ENCODE measurements at regions not wholly inside any gene's neighbourhood (a gene's known extent, or its start where the extent isn't known, plus 50 kb on each side); places are given as distances from the start of the nearest gene placed in this dataset.
A peak's percentile ranks its signal among the peaks of the same experiment; 100 is the strongest.
"Not testable (repeated sequence)": the region's sequence is repeated elsewhere in the genome, so short reads cannot be mapped to it uniquely, and the experiment has no call there.

DNA sequence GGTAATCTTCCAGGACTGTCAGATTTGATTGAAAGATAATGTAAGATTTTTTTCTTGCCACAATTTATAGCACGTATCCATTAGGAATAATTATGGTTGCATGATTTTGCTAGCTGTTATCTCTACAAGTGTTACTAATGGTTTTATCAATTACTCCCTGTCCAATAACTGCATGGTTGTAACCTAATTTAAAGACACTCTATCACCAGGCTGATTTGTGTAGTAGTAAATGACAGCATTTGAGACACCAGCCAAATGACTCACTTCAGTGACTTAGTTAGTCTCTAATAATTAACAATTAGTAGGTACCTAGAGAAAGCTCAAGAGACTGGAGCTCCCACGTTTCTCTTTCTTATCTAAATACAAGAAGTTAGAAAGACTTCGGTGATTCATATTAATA lies 453.8 kb upstream of the POU3F2 start:
- DNase-seq, result no peak

DNA sequence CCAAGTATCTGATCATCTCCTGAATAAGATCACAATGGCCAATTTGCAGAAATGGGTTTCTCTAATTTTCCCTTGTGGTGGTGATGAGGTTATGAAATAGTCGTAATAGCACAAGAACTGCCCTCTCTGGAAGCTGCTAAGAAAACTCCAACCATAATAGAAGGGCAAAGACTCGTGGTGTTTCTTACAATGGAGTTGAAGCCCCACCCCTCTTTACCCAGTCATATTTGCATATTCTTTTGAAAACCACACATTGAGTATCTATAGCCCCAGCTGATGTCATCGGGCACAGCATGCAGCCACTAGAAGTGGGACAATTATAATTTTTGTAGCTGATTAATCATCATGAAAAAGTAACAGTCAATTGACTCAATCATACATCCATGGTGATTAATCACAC lies 452.1 kb upstream of the POU3F2 start:
- DNase-seq, result no peak

DNA sequence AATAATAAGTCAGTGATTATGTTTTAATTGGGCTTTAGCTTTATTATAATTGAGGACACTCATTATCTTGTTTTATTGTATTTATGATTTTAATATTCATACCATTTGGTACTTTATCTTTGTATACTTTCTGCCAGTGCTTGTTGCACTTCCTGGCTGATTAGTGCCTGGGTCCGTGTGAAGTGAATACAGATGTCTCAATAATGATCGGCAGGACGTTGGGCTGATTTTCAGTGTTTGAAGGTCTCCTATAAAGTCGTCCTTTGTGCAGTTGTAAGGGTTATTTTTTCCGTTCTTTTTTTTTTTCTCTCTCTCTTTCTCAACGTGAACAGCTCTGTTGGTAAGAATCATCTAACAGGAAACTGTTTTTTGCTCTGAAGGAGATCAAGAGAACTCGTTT lies 450.0 kb upstream of the POU3F2 start:
- no peak for DNase-seq

DNA sequence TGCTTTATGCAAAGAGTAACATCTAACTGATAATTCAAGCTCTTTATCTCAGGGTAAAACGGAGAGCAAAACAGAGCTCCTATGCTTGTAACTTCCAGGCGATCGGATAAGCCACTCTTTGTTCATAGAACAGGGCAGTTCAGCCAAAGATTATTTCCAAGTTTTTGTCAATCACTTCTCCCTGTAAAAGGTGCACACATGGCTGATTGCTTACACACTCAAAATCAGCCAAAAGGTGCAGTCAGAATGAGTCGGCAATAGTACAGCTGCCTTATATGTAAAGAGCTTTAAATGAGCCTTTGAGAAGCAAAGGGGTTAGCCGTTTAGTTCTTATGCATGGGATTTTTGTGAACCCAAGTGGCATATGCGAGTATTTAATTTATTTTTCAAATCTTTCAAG lies 449.6 kb upstream of the POU3F2 start:
- no peak for DNase-seq

DNA sequence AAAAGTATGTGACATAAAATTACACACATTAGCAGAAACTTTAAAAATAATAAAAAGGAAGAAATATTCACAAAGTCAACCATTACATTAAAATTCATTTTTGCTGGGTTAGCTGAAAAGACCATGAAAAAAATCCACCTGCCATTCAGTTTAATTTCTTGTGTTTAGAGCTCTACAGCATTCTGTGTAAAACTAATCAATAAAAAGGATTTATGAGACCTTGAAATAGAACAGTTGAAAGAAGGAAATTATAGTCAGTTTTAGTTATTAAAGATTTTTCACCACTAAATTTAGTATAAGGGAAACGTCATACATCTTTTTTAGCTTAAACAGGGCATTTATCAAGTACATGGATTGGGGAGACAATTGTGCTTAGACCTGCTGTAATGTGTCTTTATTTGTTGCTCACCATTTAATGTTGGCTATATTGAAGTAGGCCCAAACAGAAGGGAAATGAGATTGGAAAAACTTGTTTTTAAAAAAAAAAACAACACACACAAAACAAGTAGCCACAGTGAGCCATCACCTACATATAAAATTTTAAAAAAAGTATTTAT lies 438.7 kb upstream of the POU3F2 start:
- no peak for DNase-seq

DNA sequence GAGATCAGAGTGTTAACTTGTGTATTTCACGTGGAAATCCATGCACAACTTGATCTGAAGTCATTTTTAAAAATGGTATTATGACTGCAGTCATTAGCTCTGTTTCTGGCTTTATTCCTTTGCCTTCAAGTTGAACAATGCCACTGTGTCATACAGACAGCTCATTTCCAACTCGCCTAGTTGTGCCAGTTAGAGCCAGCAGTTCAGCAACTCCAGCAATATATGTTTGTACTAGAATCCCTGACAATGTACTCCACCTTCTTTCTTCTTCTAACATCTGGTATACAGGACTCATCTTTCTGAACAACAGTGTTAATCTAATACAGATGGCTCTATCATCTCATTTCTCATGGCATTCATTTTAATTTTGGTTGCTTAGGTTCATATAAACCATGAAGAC lies 418.3 kb upstream of the POU3F2 start:
- DNase-seq, result no peak

DNA sequence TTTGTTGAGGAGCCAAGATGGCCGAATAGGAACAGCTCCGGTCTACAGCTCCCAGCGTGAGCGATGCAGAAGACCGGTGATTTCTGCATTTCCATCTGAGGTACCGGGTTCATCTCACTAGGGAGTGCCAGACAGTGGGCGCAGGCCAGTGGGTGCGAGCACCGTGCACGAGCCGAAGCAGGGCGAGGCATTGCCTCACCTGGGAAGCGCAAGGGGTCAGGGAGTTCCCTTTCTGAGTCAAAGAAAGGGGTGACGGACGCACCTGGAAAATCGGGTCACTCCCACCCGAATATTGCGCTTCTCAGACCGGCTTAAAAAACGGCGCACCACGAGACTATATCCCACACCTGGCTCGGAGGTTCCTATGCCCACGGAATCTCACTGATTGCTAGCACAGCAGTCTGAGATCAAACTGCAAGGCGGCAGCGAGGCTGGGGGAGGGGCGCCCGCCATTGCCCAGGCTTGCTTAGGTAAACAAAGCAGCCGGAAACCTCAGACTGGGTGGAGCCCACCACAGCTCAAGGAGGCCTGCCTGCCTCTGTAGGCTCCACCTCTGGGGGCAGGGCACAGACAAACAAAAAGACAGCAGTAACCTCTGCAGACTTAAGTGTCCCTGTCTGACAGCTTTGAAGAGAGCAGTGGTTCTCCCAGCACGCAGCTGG lies 417.7 kb upstream of the POU3F2 start:
- DNase-seq, result not testable (repeated sequence)

DNA sequence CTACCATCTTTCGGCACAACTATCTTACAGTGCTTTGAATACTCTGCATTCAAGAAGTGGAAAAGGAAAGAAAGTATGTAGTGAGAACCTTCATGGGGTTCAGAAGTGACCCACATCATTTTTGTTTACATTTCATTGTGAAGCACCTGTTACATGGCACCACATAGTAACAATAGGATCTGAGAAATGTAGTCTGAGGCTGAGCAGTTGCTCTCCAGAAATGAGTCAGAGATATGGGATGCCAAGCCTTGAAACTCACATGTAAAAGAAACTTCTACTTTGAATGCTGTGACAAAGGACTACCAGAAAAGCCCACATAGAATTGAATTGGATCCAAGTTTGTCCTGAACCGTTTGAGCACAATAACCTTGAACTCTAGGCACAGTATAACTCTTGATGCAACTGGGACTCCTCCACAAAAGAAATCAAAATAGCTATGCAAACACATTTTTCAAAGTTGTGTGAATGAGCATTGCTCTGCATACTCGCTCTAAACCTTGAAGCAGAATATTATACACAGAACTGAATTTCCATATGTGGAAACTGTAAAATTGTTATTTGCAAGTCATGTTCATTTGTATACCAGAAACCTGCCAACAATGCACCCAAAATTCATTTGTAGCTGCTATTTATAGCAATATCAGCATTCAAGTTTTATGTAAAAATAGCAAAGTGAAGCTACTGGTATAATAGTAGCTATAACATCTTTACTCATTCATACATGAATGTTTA lies 400.9 kb upstream of the POU3F2 start:
- no peak for DNase-seq

DNA sequence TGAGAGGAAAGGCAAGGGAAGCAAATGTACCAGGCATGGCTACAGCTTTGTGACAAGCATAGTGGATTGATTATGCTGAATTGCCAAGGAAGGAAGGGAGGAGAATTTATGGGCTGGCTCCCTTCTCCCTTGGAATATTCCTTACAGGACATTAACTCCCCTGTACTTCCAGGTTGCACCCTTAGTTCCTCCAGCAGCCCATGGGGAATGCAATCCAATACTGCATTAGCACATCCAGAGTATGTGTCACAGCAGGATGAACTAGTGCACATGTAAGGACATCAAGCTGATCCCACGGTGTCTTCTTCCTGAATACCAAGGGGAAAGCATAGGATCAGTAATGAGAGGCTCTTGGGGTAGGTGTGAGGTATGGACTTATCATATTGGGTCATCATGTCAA lies 390.7 kb upstream of the POU3F2 start:
- no peak for DNase-seq

DNA sequence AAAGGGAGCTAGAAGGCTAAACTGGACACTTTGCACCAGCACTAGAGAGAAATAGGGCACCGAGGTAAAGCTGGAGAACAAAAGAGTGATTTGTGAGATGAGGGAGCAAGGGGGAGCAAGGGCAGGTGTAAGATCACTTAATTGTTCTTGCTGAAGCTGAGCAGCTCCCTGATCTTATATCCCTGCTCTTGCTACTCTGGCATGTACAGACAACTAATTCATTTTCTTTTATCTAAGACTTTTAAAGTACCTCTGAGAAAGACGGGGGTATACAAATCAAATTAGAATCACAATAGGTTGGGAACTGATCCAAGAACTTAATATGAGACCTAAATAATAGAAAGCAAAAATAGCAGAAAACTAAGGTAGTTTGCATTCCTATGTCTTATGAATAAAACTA lies 381.7 kb upstream of the POU3F2 start:
- DNase-seq, result no peak

DNA sequence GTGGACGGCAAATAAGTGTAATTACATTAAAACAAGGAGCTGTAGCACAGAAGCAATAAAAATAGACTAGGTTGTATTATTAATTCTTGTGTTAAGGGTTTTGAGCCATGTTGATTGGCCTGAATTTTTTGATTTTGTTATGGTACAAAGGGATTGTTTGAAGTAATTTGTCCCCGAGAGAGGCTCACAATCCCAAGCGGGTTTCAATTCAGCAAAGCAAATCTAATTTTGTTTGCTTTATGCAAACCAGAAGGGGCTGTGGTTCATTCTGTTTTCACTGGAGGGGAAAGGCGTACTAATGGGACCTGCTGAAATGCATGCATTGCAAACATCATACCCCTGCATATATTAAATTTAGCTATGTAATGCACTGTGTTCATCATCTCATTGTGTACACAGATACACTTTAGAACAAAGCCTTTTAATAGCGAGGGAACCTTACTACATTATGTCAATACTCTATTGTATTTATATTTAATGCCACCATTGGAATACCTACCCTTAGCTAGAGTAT lies 379.5 kb upstream of the POU3F2 start:
- DNase-seq, result no peak

DNA sequence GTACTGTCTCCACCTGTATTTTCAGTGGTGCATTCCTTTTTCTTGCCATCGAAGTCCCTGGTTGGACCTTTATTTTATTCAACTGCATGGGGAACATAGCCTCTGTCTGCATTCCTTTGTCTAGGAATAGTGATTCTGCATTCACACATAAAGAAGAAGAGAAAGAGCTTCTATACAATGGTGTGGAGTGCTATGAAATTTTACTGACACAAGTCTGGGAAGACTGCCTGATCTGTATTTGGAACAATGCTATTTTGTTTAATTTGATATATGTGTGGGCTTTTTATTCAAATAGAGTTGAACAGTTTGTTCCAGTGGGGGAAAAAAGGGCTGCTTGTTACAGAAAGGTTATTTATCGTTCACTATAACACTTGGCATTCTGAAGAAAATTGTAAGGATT lies 375.7 kb upstream of the POU3F2 start:
- no peak for DNase-seq

DNA sequence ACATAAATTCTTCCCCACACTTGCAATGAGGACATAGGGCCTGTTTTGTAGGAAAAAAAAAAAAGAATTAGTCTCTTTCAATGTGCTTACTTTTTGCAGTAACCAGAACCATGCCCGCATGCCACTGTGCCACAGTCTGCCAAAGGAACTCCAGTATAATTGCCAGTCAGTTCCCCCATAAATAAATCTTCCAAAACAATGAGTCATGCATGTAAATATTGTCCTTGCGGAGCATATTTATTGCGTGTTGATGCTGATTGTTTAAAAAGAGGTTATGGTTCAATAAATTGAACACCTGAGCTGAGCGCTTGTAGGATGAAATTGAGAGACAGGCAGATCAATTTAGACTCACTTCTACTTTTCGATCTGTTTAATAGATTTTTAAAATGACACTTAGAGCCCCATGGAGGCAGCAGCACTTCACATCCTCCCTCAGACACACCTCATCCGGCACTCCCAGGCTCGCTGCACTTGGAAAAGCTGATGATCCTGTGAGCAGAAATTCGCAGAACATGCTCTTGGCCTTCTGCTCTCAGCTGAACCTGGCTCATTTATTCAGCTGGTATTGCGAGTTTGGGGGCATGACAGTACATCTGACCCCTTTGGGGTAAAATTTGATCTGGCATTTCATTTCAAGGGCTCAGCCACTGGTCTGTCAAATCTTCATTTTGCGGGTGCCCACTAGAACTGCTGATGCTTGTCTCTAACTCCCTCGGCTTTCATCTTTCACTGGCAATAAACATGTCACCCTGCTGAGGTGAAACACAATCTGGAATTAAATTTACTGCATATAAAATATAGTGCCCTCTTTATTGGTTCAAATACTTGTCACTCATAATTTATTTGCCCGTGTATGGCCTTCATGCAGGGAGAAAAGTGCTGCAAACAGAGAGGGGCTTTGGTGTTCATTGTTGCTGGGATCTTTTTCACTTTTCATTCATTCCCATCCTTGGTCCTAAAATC lies 371.1 kb upstream of the POU3F2 start:
- peak; percentile 48 for DNase-seq

DNA sequence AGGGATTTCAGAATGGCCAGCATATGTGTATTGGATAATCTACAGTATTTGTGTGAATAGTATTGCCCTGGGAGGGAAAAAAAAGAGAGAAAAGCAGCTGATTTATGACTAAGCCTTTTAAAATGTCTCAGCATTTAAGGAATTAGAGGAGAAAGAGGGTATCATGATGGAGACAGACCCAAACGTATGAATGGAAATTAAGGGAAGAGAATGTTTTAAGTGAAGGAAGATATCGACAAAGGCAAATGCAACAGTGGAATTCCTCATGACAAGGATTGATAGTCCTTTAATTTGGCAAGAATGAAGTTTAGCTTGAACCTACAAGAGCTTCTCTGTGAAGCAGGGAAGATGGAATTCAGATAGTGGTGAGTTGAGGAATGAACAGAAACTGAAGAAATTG lies 367.3 kb upstream of the POU3F2 start:
- no peak for DNase-seq

DNA sequence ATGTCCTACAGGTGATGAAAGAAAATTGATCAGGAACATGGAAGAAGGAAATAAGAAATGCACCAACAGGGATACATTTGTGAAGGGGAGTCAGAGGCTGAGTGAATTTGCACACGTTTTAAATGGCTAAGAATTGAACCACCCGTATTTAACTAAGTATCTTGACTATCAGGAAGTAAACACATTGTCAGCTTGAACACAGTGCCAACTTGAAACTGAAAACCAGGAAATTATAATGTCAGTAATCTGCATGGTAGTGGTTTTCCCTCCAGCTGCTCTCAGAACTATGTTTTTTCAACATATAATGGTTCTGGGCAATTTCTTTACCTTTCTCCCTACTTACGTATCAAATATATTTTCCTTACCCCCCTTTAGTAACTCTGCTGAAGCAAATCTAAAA lies 366.5 kb upstream of the POU3F2 start:
- DNase-seq, result no peak

DNA sequence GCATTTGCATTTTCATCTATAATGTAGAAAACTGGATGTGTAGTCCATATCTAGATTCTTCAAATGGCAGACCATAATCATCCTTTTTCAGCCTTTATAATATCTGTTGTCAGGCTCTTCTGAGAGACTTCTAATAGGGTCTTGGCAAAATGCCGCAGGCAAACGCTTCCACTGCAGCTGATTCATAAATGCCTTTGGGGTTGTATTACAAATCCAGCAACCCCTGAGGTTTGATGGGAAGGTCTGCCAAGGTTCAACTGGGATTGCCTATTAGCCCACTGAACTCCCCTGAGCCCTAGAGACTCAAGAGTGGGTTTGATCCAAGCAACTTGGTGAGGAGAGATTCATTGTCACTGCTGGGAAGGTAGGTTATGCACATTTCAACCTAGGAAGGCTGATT lies 365.2 kb upstream of the POU3F2 start:
- DNase-seq, result peak; percentile 60

DNA sequence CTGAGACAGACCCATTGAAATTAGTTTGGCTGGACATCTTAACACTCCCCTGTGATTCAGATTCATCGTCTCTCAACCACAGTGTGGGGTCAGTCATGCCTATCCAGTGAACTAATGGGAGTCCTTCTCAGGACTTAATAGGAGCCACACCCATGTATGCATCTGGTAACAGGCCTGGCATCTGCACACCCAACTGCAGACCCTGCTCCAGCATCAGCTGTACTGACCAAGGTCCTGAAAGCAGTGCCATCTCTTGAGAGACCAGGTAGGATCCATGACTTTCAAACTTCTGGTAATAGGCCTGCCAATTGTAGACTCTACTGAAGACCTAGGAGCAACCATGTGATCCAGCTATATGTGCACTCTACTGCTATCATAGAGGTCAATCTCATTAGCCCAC lies 363.6 kb upstream of the POU3F2 start:
- no peak for DNase-seq

DNA sequence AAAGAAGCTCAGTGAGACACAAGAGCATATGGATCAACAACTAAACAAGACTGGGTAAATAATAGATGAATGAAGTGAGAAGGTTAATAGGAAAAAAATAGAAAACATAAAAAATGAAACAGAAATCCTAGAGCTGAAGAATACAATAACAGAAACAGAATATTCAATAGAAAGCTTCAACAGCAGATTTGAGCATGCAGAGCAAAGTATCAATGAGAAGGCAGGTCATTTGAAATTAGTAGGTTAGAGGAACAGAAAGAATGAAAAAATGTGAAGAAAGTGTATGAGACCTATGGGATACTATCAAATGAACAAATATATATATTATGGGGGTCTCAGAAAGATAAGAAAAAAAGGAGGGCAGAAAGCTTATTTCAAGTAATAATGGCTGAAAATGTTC lies 362.9 kb upstream of the POU3F2 start:
- no peak for DNase-seq

DNA sequence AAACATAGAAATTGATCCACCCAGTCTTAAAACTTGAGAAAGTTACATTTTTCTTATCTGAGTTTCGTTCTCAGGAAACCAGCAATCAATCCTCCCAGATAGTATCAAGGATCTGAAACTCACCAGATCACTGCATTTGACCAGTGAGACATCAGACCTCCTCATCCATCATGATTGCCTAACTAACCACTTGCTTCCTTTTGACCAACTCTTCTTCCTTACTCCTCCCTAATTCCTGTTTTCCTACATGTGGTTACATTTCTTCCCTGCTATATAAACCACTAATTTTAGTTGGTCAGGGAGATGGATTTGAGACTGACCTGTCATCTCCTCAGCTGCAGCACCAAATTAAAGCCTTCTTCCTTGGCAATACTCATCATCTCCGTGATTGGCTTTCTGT lies 357.1 kb upstream of the POU3F2 start:
- no peak for DNase-seq

DNA sequence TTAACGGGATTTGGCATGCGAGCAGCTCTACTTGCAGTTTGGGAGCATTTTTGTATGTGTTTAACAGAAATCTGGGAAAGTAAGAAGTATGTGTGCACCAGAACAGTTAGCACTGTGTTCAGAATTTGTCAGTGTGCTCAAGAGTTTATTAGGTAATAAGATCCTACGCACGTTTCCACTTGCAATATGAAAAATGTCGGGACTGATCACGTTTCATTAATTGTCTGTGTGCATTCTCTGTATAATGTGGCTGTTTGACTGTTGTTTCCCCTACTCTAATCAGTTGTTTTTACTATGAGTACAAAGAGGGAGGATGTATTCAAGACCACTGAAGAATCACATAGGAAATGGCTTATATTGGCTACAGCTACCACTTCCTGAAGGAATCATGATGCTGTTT lies 349.7 kb upstream of the POU3F2 start:
- DNase-seq, result no peak

DNA sequence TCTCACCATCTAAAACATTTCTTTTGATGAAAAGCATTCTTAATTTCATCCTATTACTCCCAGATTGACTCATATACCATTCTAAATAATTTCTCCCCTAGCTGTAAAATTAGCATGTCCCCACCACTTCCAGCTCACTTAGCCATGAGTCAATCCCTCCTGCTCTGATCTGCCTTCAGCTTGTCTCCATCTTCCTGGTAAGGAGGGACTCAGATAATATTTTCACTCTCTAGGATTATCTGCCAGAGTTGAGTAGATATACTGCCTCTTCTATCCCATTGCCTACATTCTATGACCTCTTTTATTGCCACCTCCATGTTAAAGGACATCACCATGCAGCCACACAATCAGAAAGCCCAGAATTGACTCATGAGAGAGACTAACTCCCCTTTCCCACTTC lies 348.8 kb upstream of the POU3F2 start:
- no peak for DNase-seq

DNA sequence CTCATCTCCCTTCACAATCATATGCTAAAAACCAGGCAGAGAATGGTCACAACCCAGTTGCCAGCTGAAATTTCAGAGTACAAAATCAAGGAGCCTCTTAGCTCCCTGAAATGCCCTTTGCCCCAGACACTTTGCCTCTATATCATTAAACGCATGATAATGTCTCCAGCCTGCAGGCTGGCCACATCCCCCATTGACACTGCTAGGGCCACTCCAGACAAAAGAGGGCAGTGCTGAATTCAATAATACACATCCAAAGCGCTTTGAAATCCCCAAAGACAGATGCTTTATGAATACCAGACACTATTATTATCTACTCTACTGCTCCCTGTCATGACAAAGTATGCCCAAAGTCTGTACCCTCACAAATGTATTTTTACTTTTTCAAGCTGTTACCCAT lies 348.3 kb upstream of the POU3F2 start:
- DNase-seq, result no peak

DNA sequence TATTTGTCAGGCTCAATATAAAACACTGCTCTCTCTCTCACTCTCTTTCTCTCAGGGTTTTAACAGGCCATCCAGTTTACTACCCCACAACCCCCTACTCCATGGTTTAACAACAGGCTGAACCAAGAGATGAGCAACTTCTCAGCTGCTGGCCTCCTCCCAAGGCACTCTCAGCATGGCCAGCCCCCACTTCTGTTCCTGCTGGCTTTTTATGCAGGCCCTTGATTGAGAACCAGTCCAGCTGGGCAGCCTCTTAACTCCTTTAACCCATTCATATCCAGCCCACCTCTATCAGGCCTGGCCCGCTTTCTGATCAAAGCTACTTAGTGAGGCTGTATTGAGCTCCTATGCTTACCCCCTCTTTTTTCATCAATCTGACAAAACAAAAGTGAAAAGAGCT lies 346.8 kb upstream of the POU3F2 start:
- DNase-seq, result peak; percentile 35
